ENCODE measurements at regions not wholly inside any gene's neighbourhood (a gene's known extent, or its start where the extent isn't known, plus 50 kb on each side); places are given as distances from the start of the nearest gene placed in this dataset.

- no peak for DNase-seq (ENCODE audit: low spot score in 2 of 2)
- TF ChIP-seq, protein P1, sequence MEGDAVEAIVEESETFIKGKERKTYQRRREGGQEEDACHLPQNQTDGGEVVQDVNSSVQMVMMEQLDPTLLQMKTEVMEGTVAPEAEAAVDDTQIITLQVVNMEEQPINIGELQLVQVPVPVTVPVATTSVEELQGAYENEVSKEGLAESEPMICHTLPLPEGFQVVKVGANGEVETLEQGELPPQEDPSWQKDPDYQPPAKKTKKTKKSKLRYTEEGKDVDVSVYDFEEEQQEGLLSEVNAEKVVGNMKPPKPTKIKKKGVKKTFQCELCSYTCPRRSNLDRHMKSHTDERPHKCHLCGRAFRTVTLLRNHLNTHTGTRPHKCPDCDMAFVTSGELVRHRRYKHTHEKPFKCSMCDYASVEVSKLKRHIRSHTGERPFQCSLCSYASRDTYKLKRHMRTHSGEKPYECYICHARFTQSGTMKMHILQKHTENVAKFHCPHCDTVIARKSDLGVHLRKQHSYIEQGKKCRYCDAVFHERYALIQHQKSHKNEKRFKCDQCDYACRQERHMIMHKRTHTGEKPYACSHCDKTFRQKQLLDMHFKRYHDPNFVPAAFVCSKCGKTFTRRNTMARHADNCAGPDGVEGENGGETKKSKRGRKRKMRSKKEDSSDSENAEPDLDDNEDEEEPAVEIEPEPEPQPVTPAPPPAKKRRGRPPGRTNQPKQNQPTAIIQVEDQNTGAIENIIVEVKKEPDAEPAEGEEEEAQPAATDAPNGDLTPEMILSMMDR (IDR thresholded peaks at IDR 0.05), result no peak
- TF ChIP-seq POLR2A (IDR thresholded peaks at IDR 0.05), result no peak
- TF ChIP-seq EP300 (IDR thresholded peaks at IDR 0.05), result no peak
- no peaks in the 10 kb centered on the region for H3K9me3 ChIP-seq
- H3K4me3 ChIP-seq, result no peak overlapping the region
- no peaks in the 10 kb centered on the region for H3K36me3 ChIP-seq
- no peaks in the 10 kb centered on the region for H3K4me1 ChIP-seq
- H3K27me3 ChIP-seq, result no peaks in the 10 kb centered on the region
- H3K27ac ChIP-seq, result no peak overlapping the region
- WGBS, 2 donors, result 79 to 82% methylated on average over 4 of the region's 4 CpGs
Measured at GRCh38 chr2:199677881-199678280, 173.1 kb downstream of the FTCDNL1 start.

- H3K27me3 ChIP-seq, result no peaks in the 10 kb centered on the region
- no peak overlapping the region for H3K4me3 ChIP-seq
- H3K9me3 ChIP-seq, result no peaks in the 10 kb centered on the region
- no peak overlapping the region for H3K27ac ChIP-seq
- 20 to 26% methylated on average over 3 of the region's 3 CpGs for WGBS, 2 donors
- H3K4me1 ChIP-seq, result peaks cover 0 to 10% (median 0%) of the 10 kb centered on the region in 4 donors
- H3K36me3 ChIP-seq, result no peaks in the 10 kb centered on the region
- DNase-seq (ENCODE audit: low spot score in 2 of 2), result no peak
- TF ChIP-seq POLR2A (IDR thresholded peaks at IDR 0.05), result no peak
- no peak for TF ChIP-seq EP300 (IDR thresholded peaks at IDR 0.05)
- TF ChIP-seq, protein P1 (IDR thresholded peaks at IDR 0.05), result no peak
Measured at GRCh38 chr2:199668645-199669044, 182.3 kb downstream of the FTCDNL1 start.

GRCh38 chr2:199663157-199663556 lies 187.8 kb downstream of the FTCDNL1 start:
- DNase-seq (ENCODE audit: low spot score in 2 of 2), result no peak
- Histone ChIP-seq H3K4me3 (no peak overlapping the region), H3K36me3 (no peaks in the 10 kb centered on the region), H3K27me3 (no peaks in the 10 kb centered on the region), H3K9me3 (no peaks in the 10 kb centered on the region), H3K27ac (no peak overlapping the region), H3K4me1 (peaks cover 0 to 3% (median 0%) of the 10 kb centered on the region in 4 donors)
- TF ChIP-seq POLR2A (IDR thresholded peaks at IDR 0.05), result no peak
- 67 to 70% methylated on average over 6 of the region's 6 CpGs for WGBS, 2 donors

GRCh38 chr2:199662255-199662654 lies 188.7 kb downstream of the FTCDNL1 start:
- DNase-seq (ENCODE audit: low spot score in 2 of 2), result no peak
- Histone ChIP-seq H3K4me1 (peaks cover 0 to 3% (median 0%) of the 10 kb centered on the region in 4 donors), H3K27me3 (no peaks in the 10 kb centered on the region), H3K27ac (no peak overlapping the region), H3K36me3 (no peaks in the 10 kb centered on the region), H3K4me3 (no peak overlapping the region), H3K9me3 (peaks cover 0 to 5% (median 0%) of the 10 kb centered on the region in 4 donors)
- TF ChIP-seq EP300 (IDR thresholded peaks at IDR 0.05) (no peak), POLR2A (IDR thresholded peaks at IDR 0.05) (no peak)
- TF ChIP-seq, protein P1 (IDR thresholded peaks at IDR 0.05), result no peak
- WGBS, 2 donors, result 59 to 63% methylated on average over 8 of the region's 8 CpGs

DNA sequence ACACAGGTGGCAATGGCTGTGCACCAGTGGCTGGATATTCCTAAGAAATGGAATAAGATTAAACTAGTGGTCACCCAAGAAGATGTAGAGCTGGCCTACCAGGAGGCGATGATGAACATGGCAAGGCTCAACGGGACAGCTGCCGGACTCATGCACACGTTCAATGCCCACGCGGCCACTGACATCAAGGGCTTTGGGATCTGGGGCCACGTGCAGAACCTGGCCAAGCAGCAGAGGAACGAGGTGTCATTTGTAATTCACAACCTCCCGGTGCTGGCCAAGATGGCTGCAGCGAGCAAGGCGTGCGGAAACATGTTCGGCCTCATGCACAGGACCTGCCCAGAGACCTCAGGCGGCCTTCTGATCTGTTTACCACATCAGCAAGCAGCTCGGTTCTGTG lies 190.8 kb downstream of the FTCDNL1 start:
- TF ChIP-seq POLR2A (IDR thresholded peaks at IDR 0.05), result no peak
- TF ChIP-seq EP300 (IDR thresholded peaks at IDR 0.05), result no peak
- TF ChIP-seq, protein P1 (IDR thresholded peaks at IDR 0.05), result no peak
- Histone ChIP-seq H3K27ac (no peak overlapping the region), H3K4me1 (peaks cover 0 to 3% (median 0%) of the 10 kb centered on the region in 4 donors), H3K27me3 (no peaks in the 10 kb centered on the region), H3K9me3 (peaks cover 0 to 21% (median 2%) of the 10 kb centered on the region in 4 donors), H3K36me3 (no peaks in the 10 kb centered on the region), H3K4me3 (no peak overlapping the region)
- WGBS, 2 donors, result 98 to 99% methylated on average over 15 of the region's 15 CpGs
- no peak for DNase-seq (ENCODE audit: low spot score in 2 of 2)

- Histone ChIP-seq H3K9me3 (peaks cover 0 to 25% (median 2%) of the 10 kb centered on the region in 4 donors), H3K36me3 (no peaks in the 10 kb centered on the region), H3K27me3 (no peaks in the 10 kb centered on the region), H3K27ac (no peak overlapping the region), H3K4me1 (peaks cover 0 to 3% (median 0%) of the 10 kb centered on the region in 4 donors), H3K4me3 (peak overlapping the region in 3 of 4 donors; percentile 10 to 49 (median 18))
- TF ChIP-seq, protein P1 (IDR thresholded peaks at IDR 0.05), result no peak
- no peak for TF ChIP-seq POLR2A (IDR thresholded peaks at IDR 0.05)
- TF ChIP-seq EP300 (IDR thresholded peaks at IDR 0.05), result no peak
- DNase-seq (ENCODE audit: low spot score in 2 of 2), result no peak
- WGBS, 2 donors, result 1 to 2% methylated on average over 27 to 28 of the region's 39 CpGs
Measured at GRCh38 chr2:199659207-199659606, 191.8 kb downstream of the FTCDNL1 start.
